Keratinocyte (primary cell): ENCODE measurements at regions not wholly inside any gene's neighbourhood (a gene's known extent, or its start where the extent isn't known, plus 50 kb on each side); places are given as distances from the start of the nearest gene placed in this dataset.

ENCODE experiments used
- DNase-seq: peaks from one replicate; pipeline ENCODE4 v3.0.0-alpha.2; 2011; ENCODE audit warnings: low read depth, missing footprints, low spot score
- FAIRE-seq: peaks from 2 replicates; lab custom pipeline; 2011; peaks lifted over from hg19 to GRCh38; lab: Jason Lieb, UNC
- H2AFZ ChIP-seq: 2 replicates; pipeline ENCODE4 v1.6.0; 2012; ENCODE audit warnings: low read length, control low read depth, inconsistent platforms; ENCODE audit not compliant: control insufficient read depth
- H3K27ac ChIP-seq: 2 replicates; pipeline ENCODE4 v1.5.1; 2011; ENCODE audit warnings: low read length; ENCODE audit not compliant: control insufficient read depth, insufficient read depth
- H3K27me3 ChIP-seq: 3 replicates; pipeline ENCODE4 v1.6.0; 2011; ENCODE audit warnings: low read length; ENCODE audit not compliant: control insufficient read depth, insufficient read depth; ENCODE audit errors: extremely low read depth
- H3K36me3 ChIP-seq, 2 experiments: 2 replicates in 1 of 2; 3 replicates in 1 of 2; pipeline ENCODE4 v1.5.1; 2011; ENCODE audit warnings: low read length in 2 of 2, mild to moderate bottlenecking in 1 of 2; ENCODE audit not compliant: control insufficient read depth in 2 of 2, insufficient read depth in 2 of 2; ENCODE audit errors: extremely low read depth in 1 of 2
- H3K4me1 ChIP-seq: 3 replicates; pipeline ENCODE4 v1.5.1; 2011; ENCODE audit warnings: low read length; ENCODE audit not compliant: control insufficient read depth, insufficient read depth; ENCODE audit errors: extremely low read depth
- H3K4me2 ChIP-seq: 3 replicates; pipeline ENCODE4 v1.6.0; 2011; ENCODE audit warnings: low read depth, low read length; ENCODE audit not compliant: control insufficient read depth, insufficient read depth; ENCODE audit errors: extremely low read depth
- H3K4me3 ChIP-seq, 3 experiments: fragments of 200-600 bp in 1 of 3; sonication (generic) in 1 of 3; 2 replicates in 2 of 3; 3 replicates in 1 of 3; pipeline ENCODE4 v1.5.1; 2011 to 2016; ENCODE audit warnings: low read length in 3 of 3, mild to moderate bottlenecking in 3 of 3, control low read depth in 2 of 3, inconsistent platforms in 1 of 3, low read depth in 1 of 3, mixed read lengths in 1 of 3, mixed run types in 1 of 3, moderate library complexity in 1 of 3; ENCODE audit not compliant: control insufficient read depth in 2 of 3, insufficient read depth in 2 of 3; ENCODE audit errors: extremely low read depth in 1 of 3
- H3K79me2 ChIP-seq: 2 replicates; pipeline ENCODE4 v1.6.0; 2012; ENCODE audit warnings: low read length; ENCODE audit not compliant: control insufficient read depth, insufficient read depth
- H3K9ac ChIP-seq: 3 replicates; pipeline ENCODE4 v1.6.0; 2011; ENCODE audit warnings: low read length; ENCODE audit not compliant: control insufficient read depth, insufficient read depth; ENCODE audit errors: extremely low read depth
- H3K9me1 ChIP-seq: 3 replicates; pipeline ENCODE4 v1.6.0; 2011; ENCODE audit warnings: low read length; ENCODE audit not compliant: control insufficient read depth, insufficient read depth; ENCODE audit errors: extremely low read depth
- H3K9me3 ChIP-seq: 2 replicates; pipeline ENCODE4 v1.5.1; 2012; ENCODE audit warnings: low read depth, low read length; ENCODE audit not compliant: control insufficient read depth
- H4K20me1 ChIP-seq: 3 replicates; pipeline ENCODE4 v1.6.0; 2011; ENCODE audit warnings: low read length; ENCODE audit not compliant: control insufficient read depth, insufficient read depth; ENCODE audit errors: extremely low read depth
- EZH2 ChIP-seq: IDR thresholded peaks from one replicate; pipeline ENCODE4 v1.6.1; 2012; ENCODE audit warnings: inconsistent platforms, mild to moderate bottlenecking, low read length, moderate library complexity
- dilution Hi-C: fragments of 300-500 bp; cut with MboI; formaldehyde crosslinking; loops from one replicate; pipeline ENCODE4 v1.7.0; 2020; ENCODE audit warnings: low sequenced_read_pairs; ENCODE audit not compliant: extremely low pct_ligation_motif_present
- TF ChIP-seq, protein P1 (sequence below), 3 experiments: IDR thresholded peaks in 1 of 3; conservative IDR thresholded peaks in 1 of 3; optimal IDR thresholded peaks in 1 of 3; 2 replicates in 2 of 3; 3 replicates in 1 of 3; pipeline versions ENCODE3 to v1.5.1; 2011; ENCODE audit warnings: low read length in 3 of 3, mild to moderate bottlenecking in 3 of 3, moderate library complexity in 2 of 3, control low read depth in 1 of 3, inconsistent platforms in 1 of 3; ENCODE audit not compliant: insufficient read depth in 2 of 3; ENCODE audit errors: extremely low read depth in 1 of 3

DNA sequence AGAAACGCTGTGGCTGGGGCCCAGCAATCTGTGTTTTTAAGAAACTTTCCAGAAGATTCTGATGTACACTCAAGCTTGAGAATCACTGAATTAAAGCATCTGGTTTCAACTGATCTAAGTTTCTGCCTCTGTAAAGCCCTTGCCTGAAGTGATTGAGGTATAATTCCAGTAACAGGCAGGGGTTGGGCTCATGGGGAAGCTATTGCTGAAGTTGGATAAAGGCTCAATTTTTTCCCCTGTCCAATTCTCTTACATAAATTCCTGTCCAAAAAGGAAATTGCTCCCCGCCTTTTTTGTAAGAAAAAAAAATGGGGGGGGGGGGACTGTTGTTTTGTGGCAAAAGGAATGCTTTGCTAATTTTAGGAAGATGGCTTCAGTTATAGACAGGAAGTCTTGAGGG, 337.4 kb downstream of the NUAK1 start:
- Histone ChIP-seq H3K9ac (no peak overlapping the region), H3K9me1 (no peaks in the 10 kb centered on the region), H3K27me3 (no peaks in the 10 kb centered on the region), H2AFZ (no peak overlapping the region), H3K36me3 (no peaks in the 10 kb centered on the region), H4K20me1 (no peaks in the 10 kb centered on the region), H3K4me2 (no peak overlapping the region), H3K27ac (no peak overlapping the region), H3K4me1 (peaks cover 8% of the 10 kb centered on the region), H3K79me2 (no peaks in the 10 kb centered on the region), H3K9me3 (no peaks in the 10 kb centered on the region), H3K4me3 (no peak overlapping the region)
- dilution Hi-C loops = no loop called here
- no peak for FAIRE-seq
- DNase-seq = no peak
- TF ChIP-seq EZH2 = no peak
- TF ChIP-seq, protein P1, sequence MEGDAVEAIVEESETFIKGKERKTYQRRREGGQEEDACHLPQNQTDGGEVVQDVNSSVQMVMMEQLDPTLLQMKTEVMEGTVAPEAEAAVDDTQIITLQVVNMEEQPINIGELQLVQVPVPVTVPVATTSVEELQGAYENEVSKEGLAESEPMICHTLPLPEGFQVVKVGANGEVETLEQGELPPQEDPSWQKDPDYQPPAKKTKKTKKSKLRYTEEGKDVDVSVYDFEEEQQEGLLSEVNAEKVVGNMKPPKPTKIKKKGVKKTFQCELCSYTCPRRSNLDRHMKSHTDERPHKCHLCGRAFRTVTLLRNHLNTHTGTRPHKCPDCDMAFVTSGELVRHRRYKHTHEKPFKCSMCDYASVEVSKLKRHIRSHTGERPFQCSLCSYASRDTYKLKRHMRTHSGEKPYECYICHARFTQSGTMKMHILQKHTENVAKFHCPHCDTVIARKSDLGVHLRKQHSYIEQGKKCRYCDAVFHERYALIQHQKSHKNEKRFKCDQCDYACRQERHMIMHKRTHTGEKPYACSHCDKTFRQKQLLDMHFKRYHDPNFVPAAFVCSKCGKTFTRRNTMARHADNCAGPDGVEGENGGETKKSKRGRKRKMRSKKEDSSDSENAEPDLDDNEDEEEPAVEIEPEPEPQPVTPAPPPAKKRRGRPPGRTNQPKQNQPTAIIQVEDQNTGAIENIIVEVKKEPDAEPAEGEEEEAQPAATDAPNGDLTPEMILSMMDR (optimal IDR thresholded peaks at IDR 0.05 in 1 of 3, IDR thresholded peaks at IDR 0.05 in 1 of 3, conservative IDR thresholded peaks at IDR 0.05 in 1 of 3; ENCODE audit: extremely low read depth in 1 of 3, insufficient read depth in 2 of 3, low read length in 3 of 3) = no peak

DNA sequence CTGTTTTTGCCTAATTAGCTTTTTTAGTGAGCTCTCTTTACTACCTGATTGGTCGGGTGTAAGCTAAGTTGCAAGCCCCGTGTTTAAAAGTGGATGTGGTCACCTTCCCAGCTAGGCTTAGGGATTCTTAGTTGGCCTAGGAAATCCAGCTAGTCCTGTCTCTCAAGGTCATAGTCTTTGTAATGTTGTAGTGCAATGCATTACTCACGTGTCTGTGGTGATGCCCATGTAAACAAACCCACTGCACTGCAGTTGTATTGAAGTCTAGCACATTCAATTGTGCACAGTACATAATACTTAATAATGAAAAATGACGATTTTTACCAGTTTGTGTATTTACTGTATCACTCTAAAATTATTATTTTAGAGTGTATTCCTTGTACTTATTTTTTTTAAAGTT, 335.5 kb downstream of the NUAK1 start:
- H3K4me3 ChIP-seq = no peak overlapping the region
- no peak overlapping the region for H3K27ac ChIP-seq
- no peaks in the 10 kb centered on the region for H3K27me3 ChIP-seq
- H3K4me2 ChIP-seq = no peak overlapping the region
- H3K9me3 ChIP-seq = no peaks in the 10 kb centered on the region
- peaks cover 8% of the 10 kb centered on the region for H3K4me1 ChIP-seq
- no peaks in the 10 kb centered on the region for H3K9me1 ChIP-seq
- dilution Hi-C loops = no loop called here
- FAIRE-seq (peak; percentile 9), DNase-seq (no peak)
- no peak overlapping the region for H3K9ac ChIP-seq
- no peak overlapping the region for H2AFZ ChIP-seq
- H3K36me3 ChIP-seq = no peaks in the 10 kb centered on the region
- no peaks in the 10 kb centered on the region for H4K20me1 ChIP-seq
- no peak for TF ChIP-seq EZH2
- TF ChIP-seq, protein P1 (optimal IDR thresholded peaks at IDR 0.05 in 1 of 3, IDR thresholded peaks at IDR 0.05 in 1 of 3, conservative IDR thresholded peaks at IDR 0.05 in 1 of 3; ENCODE audit: extremely low read depth in 1 of 3, insufficient read depth in 2 of 3, low read length in 3 of 3) = no peak
- H3K79me2 ChIP-seq = no peaks in the 10 kb centered on the region
